Ramos (cell line): ENCODE measurements at regions not wholly inside any gene's neighbourhood (a gene's known extent, or its start where the extent isn't known, plus 50 kb on each side); places are given as distances from the start of the nearest gene placed in this dataset.

ENCODE experiments used
- in situ Hi-C: fragments of 300-500 bp; cut with MboI; formaldehyde crosslinking; loops from one replicate; pipeline ENCODE4 v1.14.3; 2022; ENCODE audit warnings: low sequenced_read_pairs; ENCODE audit not compliant: unreplicated experiment

GRCh38 chr5:107268241-107268640, 402.5 kb downstream of the EFNA5 start:
- in situ Hi-C loops = no loop called here

GRCh38 chr5:107266100-107266499, 404.6 kb downstream of the EFNA5 start:
- in situ Hi-C loops = no loop called here

GRCh38 chr5:107265193-107265592, 405.5 kb downstream of the EFNA5 start:
- in situ Hi-C loops = no loop called here

DNA sequence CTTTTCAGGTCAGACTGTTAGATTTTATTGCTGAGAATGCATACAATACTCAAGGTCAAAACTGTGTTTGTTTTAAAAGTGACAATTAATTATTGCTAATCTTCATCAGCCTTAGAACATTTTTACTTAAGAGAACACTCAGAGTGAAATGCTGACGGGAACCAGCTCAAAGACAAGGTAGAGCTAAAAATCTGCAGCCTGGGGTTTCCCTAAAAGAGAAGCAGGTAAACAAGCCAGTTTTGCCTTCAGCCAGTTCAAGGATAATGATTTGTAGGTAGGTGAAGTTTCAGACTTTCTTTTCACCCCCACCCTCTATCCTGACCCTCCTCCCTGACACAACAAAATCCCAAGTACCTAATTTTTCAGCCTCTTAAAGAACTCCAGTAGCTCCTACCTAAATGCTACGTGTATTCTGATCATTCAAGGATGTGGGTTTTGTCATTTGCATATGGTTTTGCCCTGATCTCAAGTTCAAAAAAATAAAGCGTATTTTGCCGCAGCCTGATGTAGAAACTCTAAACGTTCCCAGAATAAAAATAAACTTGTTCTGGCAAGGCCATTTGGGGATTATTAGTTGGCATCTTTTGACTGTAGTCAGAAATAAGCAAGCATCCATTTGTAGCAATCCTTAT, 407.2 kb downstream of the EFNA5 start:
- in situ Hi-C loops = no loop called here

GRCh38 chr5:107257885-107258520, 412.7 kb downstream of the EFNA5 start:
- in situ Hi-C loops = no loop called here

GRCh38 chr5:107254902-107255234, 415.9 kb downstream of the EFNA5 start:
- in situ Hi-C loops = no loop called here

GRCh38 chr5:107254214-107254901, 416.4 kb downstream of the EFNA5 start:
- in situ Hi-C loops = no loop called here

DNA sequence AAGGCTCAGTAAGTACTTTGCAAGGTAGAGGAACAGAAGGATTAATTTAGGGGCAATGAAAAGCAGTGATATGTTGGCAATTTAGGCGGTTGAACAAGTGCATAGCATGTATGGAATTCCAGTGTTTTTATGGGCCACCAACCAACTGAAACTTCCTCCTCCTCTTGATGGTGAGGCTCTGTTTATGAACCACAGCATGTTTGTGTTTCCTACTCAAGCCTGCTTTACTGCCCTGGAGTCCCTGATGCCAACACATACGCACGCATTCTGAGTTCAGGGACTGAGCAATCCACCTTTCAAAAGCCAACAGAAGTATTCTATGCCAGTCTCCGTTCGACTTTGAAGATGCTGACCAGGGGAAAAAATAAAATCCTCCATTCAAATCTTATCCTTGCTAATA, 417.5 kb downstream of the EFNA5 start:
- in situ Hi-C loops = no loop called here

DNA sequence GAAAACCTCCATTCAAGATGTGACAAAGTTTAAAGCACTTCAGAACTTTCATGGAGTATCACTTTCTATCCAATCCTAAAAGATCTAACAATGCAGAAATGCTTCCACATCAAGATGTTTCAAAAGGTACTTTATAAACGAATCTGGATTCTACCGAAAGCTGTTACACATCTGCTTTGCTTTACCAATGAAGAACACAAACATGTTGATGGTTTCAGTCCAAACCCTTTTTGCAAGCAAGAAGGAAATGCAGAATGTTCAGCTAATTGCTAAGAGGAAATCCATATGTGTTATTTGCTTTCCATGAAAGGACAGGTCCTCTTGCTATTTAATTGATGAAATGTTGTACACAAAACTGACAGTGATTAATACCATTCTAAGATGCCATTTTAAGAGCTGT, 419.6 kb downstream of the EFNA5 start:
- in situ Hi-C loops = no loop called here

- in situ Hi-C loops = no loop called here
These were observed 422.6 kb downstream of the EFNA5 start for GRCh38 chr5:107248066-107248695.

- in situ Hi-C loops = no loop called here
These were observed 423.3 kb downstream of the EFNA5 start for GRCh38 chr5:107247427-107247826.

- in situ Hi-C loops = no loop called here
These were observed 427.5 kb downstream of the EFNA5 start for GRCh38 chr5:107243220-107243579.

- in situ Hi-C loops = no loop called here
These were observed 428.1 kb downstream of the EFNA5 start for GRCh38 chr5:107242411-107243219.

DNA sequence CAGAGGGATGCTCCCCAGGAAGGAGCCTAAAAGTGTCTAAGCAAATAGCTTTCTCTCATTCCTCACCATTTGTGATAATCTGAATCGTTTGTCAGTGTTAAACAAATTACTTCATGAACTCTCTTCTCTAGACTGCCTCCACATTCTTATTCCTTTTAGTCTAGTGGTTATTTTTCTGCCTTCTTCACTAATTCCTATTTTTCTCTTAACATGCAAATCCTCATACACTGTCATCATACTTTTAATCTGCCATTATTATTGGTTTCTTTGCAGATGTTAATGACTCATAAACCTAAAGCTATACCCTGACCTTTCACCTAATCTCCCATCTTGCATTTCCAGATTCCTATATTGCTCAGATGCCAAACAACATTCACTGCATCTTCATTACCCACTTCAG, 428.9 kb downstream of the EFNA5 start:
- in situ Hi-C loops = no loop called here

DNA sequence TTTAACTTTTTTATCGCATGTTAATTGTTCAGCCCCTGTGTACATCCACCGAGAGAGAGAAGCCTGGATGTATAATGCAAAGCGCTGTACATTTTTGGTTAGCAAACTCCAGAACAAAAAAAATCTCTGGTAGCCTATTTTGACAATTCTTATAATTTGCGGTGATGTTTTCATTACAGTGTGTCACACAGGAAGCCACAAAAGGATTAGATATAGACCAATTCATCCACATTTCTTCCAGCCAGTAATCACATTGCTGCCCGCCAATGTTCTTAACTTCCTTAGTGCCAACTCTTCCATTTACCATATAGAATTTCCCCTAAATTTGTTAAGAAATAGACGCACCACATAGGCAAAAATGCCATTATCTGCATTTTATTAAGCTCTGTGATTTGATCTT, 435.6 kb downstream of the EFNA5 start:
- in situ Hi-C loops = no loop called here

DNA sequence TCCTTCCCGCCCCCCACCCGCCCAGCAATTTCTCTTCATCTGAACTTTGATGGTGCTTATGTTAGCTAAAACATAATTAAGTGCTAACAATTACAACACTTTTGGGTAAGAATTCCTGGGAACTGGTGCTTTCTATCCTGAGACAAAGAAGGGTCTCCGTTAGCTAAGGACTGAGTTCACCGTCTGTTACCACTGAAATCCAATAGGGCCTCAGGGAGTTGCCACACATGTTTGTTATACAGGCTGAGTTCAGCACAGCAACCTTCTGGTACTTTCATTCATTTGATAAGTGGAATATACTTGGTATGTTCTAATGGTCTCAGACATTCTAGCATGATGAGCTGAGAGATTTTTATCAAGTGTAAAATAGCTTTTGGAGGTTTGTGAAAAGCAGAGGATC, 437.9 kb downstream of the EFNA5 start:
- in situ Hi-C loops = no loop called here

- in situ Hi-C loops = no loop called here
These were observed 438.4 kb downstream of the EFNA5 start for GRCh38 chr5:107232293-107232692.

DNA sequence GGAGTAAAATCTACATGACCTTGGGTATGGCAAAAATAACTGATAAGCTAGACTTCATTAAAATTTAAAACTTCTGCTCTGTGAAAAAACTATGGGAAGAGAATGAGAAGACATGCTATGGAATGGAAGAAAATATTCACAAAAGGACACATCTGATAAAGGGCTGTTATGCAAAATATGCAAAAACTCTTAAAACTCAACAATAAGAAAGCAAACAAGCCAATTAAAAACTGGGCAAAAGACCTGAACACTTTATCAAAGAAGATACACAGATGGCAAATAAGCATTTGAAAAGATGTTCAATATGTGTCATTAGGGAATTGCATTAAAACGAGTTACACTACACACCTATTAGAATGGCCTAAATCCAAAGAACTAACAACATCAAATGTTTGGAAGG, 439.5 kb downstream of the EFNA5 start:
- in situ Hi-C loops = no loop called here

- in situ Hi-C loops = no loop called here
These were observed 440.4 kb downstream of the EFNA5 start for GRCh38 chr5:107230367-107230766.

GRCh38 chr5:107228226-107228625, 442.5 kb downstream of the EFNA5 start:
- in situ Hi-C loops = no loop called here

GRCh38 chr5:107224272-107224671, 446.5 kb downstream of the EFNA5 start:
- in situ Hi-C loops = no loop called here
